IMR-90 (cell line): ENCODE measurements at regions not wholly inside any gene's neighbourhood (a gene's known extent, or its start where the extent isn't known, plus 50 kb on each side); places are given as distances from the start of the nearest gene placed in this dataset.

Experiments used
- ATAC-seq: fragments of 200-7000 bp; cut with Tn5 transposase; 2 replicates; pipeline ENCODE4 v1.9.1; 2020; ENCODE audit warnings: low read depth, mild to moderate bottlenecking, moderate library complexity
- BruUV-seq: library from RNA; stranded (reverse); fragments of 400-500 nt; replicated peaks from 2 replicates; lab custom pipeline; 2021; lab: Mats Ljungman, UMichigan
- CTCF ChIA-PET: fragments of 300-600 bp; formaldehyde crosslinking; extraction: SDS; loops from one replicate; lab custom pipeline; 2021; ENCODE audit warnings: antibody characterized with exemption; lab: Yijun Ruan, JAX
- POLR2A ChIA-PET: fragments of 300-600 bp; sonication (Branson Sonifier 250); formaldehyde crosslinking; loops from one replicate; lab custom pipeline; 2022; ENCODE audit warnings: antibody characterized with exemption; ENCODE audit not compliant: unreplicated experiment; lab: Charles Lee
- DNase-seq: peaks from one replicate; pipeline ENCODE4 v3.0.0; 2013
- H2AFZ ChIP-seq: replicated peaks from 2 replicates; pipeline ENCODE3; 2013; ENCODE audit warnings: low read length, mild to moderate bottlenecking; ENCODE audit not compliant: poor library complexity
- H2AK5ac ChIP-seq: 2 replicates; pipeline ENCODE4 v1.6.1; 2013; ENCODE audit warnings: low read depth, low read length, inconsistent platforms
- H2AK9ac ChIP-seq: replicated peaks from 2 replicates; pipeline ENCODE3; 2013; ENCODE audit warnings: mild to moderate bottlenecking, low read depth, low read length, moderate library complexity; ENCODE audit not compliant: poor library complexity
- H2BK120ac ChIP-seq: 2 replicates; pipeline ENCODE4 v1.6.1; 2013; ENCODE audit warnings: low read depth, low read length, inconsistent platforms
- H2BK15ac ChIP-seq: 3 replicates; pipeline ENCODE4 v1.6.1; 2013; ENCODE audit warnings: low read depth, low read length, inconsistent platforms
- H2BK20ac ChIP-seq: 2 replicates; pipeline ENCODE4 v1.6.1; 2013; ENCODE audit warnings: low read depth, mild to moderate bottlenecking, inconsistent platforms, low read length, moderate library complexity
- H2BK5ac ChIP-seq: 2 replicates; pipeline ENCODE4 v1.6.1; 2013; ENCODE audit warnings: mild to moderate bottlenecking, low read depth, low read length, inconsistent platforms; ENCODE audit not compliant: poor library complexity, severe bottlenecking
- H3K14ac ChIP-seq: replicated peaks from 2 replicates; pipeline ENCODE4 v1.6.1; 2013; ENCODE audit warnings: low read depth, low read length, inconsistent platforms
- H3K18ac ChIP-seq: 2 replicates; pipeline ENCODE4 v1.6.1; 2013; ENCODE audit warnings: low read depth, low read length, control low read depth
- H3K23ac ChIP-seq: 2 replicates; pipeline ENCODE4 v1.6.1; 2013; ENCODE audit warnings: low read depth, low read length, inconsistent platforms
- H3K27ac ChIP-seq: 2 replicates; pipeline ENCODE4 v1.5.1; 2013; ENCODE audit warnings: mild to moderate bottlenecking, control low read depth, low read length; ENCODE audit not compliant: insufficient read depth
- H3K27me3 ChIP-seq: 2 replicates; pipeline ENCODE4 v1.6.1; 2013; ENCODE audit warnings: low read length; ENCODE audit not compliant: control insufficient read depth, insufficient read depth
- H3K36me3 ChIP-seq: 2 replicates; pipeline ENCODE4 v1.6.1; 2013; ENCODE audit warnings: low read length, mixed read lengths; ENCODE audit not compliant: control insufficient read depth, insufficient read depth
- H3K4ac ChIP-seq: 2 replicates; pipeline ENCODE4 v1.6.1; 2013; ENCODE audit warnings: low read depth, low read length, inconsistent platforms
- H3K4me1 ChIP-seq: 2 replicates; pipeline ENCODE4 v1.6.1; 2013; ENCODE audit warnings: low read length, mixed read lengths; ENCODE audit not compliant: control insufficient read depth, insufficient read depth
- H3K4me2 ChIP-seq: 2 replicates; pipeline ENCODE4 v1.6.1; 2013; ENCODE audit warnings: low read depth, mild to moderate bottlenecking, control low read depth, low read length, moderate library complexity
- H3K4me3 ChIP-seq: 2 replicates; pipeline ENCODE4 v1.5.1; 2013; ENCODE audit warnings: low read depth, mild to moderate bottlenecking, control low read depth, low read length, moderate library complexity; ENCODE audit not compliant: insufficient read depth
- H3K56ac ChIP-seq: 2 replicates; pipeline ENCODE4 v1.6.1; 2013; ENCODE audit warnings: low read length, inconsistent platforms; ENCODE audit not compliant: insufficient read depth; ENCODE audit errors: extremely low read depth
- H3K79me1 ChIP-seq, 2 experiments: 2 replicates each; pipeline ENCODE4 v1.6.1; 2013; ENCODE audit warnings: low read length in 2 of 2, inconsistent platforms in 1 of 2, low read depth in 1 of 2
- H3K9ac ChIP-seq: 2 replicates; pipeline ENCODE4 v1.6.1; 2013; ENCODE audit warnings: low read depth, low read length, control low read depth
- H3K9me1 ChIP-seq: 2 replicates; pipeline ENCODE4 v1.6.1; 2013; ENCODE audit warnings: low read length, inconsistent platforms; ENCODE audit not compliant: insufficient read depth
- H3K9me3 ChIP-seq: 2 replicates; pipeline ENCODE4 v1.6.1; 2013; ENCODE audit warnings: low read length; ENCODE audit not compliant: control insufficient read depth, insufficient read depth
- H4K20me1 ChIP-seq: 2 replicates; pipeline ENCODE4 v1.6.1; 2013; ENCODE audit warnings: low read length, inconsistent platforms; ENCODE audit not compliant: insufficient read depth
- H4K5ac ChIP-seq: 2 replicates; pipeline ENCODE4 v1.6.1; 2013; ENCODE audit warnings: mild to moderate bottlenecking, low read depth, low read length, control low read depth
- H4K8ac ChIP-seq, 2 experiments: 2 replicates each; pipeline ENCODE4 v1.6.1; 2013; ENCODE audit warnings: low read depth in 2 of 2, low read length in 2 of 2, control low read depth in 1 of 2, inconsistent platforms in 1 of 2
- H4K91ac ChIP-seq: 2 replicates; pipeline ENCODE4 v1.6.1; 2013; ENCODE audit warnings: low read depth, low read length, inconsistent platforms; ENCODE audit not compliant: insufficient read depth
- BHLHE40 ChIP-seq: fragments of 150-350 bp; IDR thresholded peaks from 2 replicates; pipeline ENCODE4 v1.6.1; 2016; ENCODE audit warnings: mild to moderate bottlenecking, low read depth, low read length
- CEBPB ChIP-seq: IDR thresholded peaks from 2 replicates; pipeline ENCODE4 v1.6.1; 2012; ENCODE audit warnings: low read depth, low read length, improper control_type of control experiment
- CHD1 ChIP-seq: IDR thresholded peaks from 2 replicates; pipeline ENCODE4 v1.6.1; 2012; ENCODE audit warnings: low read depth, low read length, improper control_type of control experiment
- CTCF ChIP-seq: conservative IDR thresholded peaks from 2 replicates; pipeline ENCODE4 v1.5.1; 2012; ENCODE audit warnings: mild to moderate bottlenecking, low read depth, low read length, improper control_type of control experiment
- FOS ChIP-seq: fragments of 150-350 bp; IDR thresholded peaks from 2 replicates; pipeline ENCODE4 v1.6.1; 2016; ENCODE audit warnings: low read depth, low read length
- MAFK ChIP-seq: IDR thresholded peaks from 2 replicates; pipeline ENCODE4 v1.6.1; 2012; ENCODE audit warnings: low read depth, low read length, improper control_type of control experiment
- MAZ ChIP-seq: IDR thresholded peaks from 2 replicates; pipeline ENCODE4 v1.6.1; 2012; ENCODE audit warnings: low read depth, mild to moderate bottlenecking, low read length, improper control_type of control experiment, moderate library complexity, borderline replicate concordance
- MXI1 ChIP-seq: IDR thresholded peaks from 2 replicates; pipeline ENCODE4 v1.6.1; 2012; ENCODE audit warnings: low read depth, mild to moderate bottlenecking, low read length, moderate library complexity, borderline replicate concordance
- NFE2L2 ChIP-seq: fragments of 150-350 bp; IDR thresholded peaks from 2 replicates; pipeline ENCODE4 v1.6.1; 2016; ENCODE audit warnings: low read depth, mild to moderate bottlenecking, low read length
- RAD21 ChIP-seq: IDR thresholded peaks from 2 replicates; pipeline ENCODE4 v1.6.1; 2012; ENCODE audit warnings: low read length, improper control_type of control experiment
- RCOR1 ChIP-seq: IDR thresholded peaks from 2 replicates; pipeline ENCODE4 v1.6.1; 2012; ENCODE audit warnings: mild to moderate bottlenecking, low read length, improper control_type of control experiment; ENCODE audit not compliant: insufficient replicate concordance
- RFX5 ChIP-seq: IDR thresholded peaks from 2 replicates; pipeline ENCODE4 v1.8.0; 2012; ENCODE audit warnings: low read depth, mild to moderate bottlenecking, low read length, moderate library complexity
- WGBS, 2 experiments: methylation state at CpG; one replicate each; pipeline versions ENCODE4 v1.1.5 to v1.1.7; 2013; ENCODE audit warnings: missing lambda C conversion rate in 2 of 2; ENCODE audit not compliant: insufficient read length in 1 of 2; ENCODE audit errors: extremely low coverage in 2 of 2; 5-methylcytosine and 5-hydroxymethylcytosine counted together
- dilution Hi-C: fragments of 300-500 bp; cut with HindIII; formaldehyde crosslinking; loops from one replicate; pipeline ENCODE4 v1.14.3; 2018; ENCODE audit warnings: low sequenced_read_pairs; ENCODE audit not compliant: unreplicated experiment
- in situ Hi-C: fragments of 300-500 bp; cut with MboI; formaldehyde crosslinking; loops from 3 replicates; pipeline ENCODE4 v1.14.3; 2019; ENCODE audit warnings: low sequenced_read_pairs, inconsistent platforms, mixed read lengths
- intact Hi-C: fragments of 100-400 bp; cut with micrococcal nuclease; formaldehyde crosslinking; loops from 2 replicates; pipeline ENCODE4 v1.10.0; 2022

GRCh38 chr5:13244151-13244550 lies 700.3 kb downstream of the DNAH5 start:
- Histone ChIP-seq H3K56ac (no peak overlapping the region), H2AFZ (no peak overlapping the region), H2BK120ac (no peak overlapping the region), H3K4me3 (no peak overlapping the region), H3K23ac (no peak overlapping the region), H3K4me2 (no peak overlapping the region), H4K5ac (no peak overlapping the region), H3K9me3 (peaks cover 4% of the 10 kb centered on the region; the same call in 1 of the 2 replicates), H2BK15ac (no peak overlapping the region), H3K27me3 (no peaks in the 10 kb centered on the region), H3K79me1 (no peaks in the 10 kb centered on the region), H3K14ac (no peak overlapping the region), H2AK5ac (no peak overlapping the region), H3K9ac (no peak overlapping the region), H3K9me1 (no peaks in the 10 kb centered on the region), H3K4ac (no peak overlapping the region), H3K18ac (no peak overlapping the region), H2BK20ac (no peak overlapping the region), H4K8ac (no peak overlapping the region), H3K36me3 (no peaks in the 10 kb centered on the region), H3K27ac (no peak overlapping the region), H2BK5ac (no peak overlapping the region), H2AK9ac (no peak overlapping the region), H4K91ac (no peak overlapping the region), H4K20me1 (no peaks in the 10 kb centered on the region), H3K4me1 (no peaks in the 10 kb centered on the region)
- POLR2A ChIA-PET: no interaction called here
- CTCF ChIA-PET: interaction anchor here (0.6 kb wide), 1 partner anchor 319 kb away, joined by 3 read pairs; no protein-coding TSS in a partner anchor
- no peak for TF ChIP-seq CTCF
- TF ChIP-seq BHLHE40: no peak
- TF ChIP-seq MAZ: no peak
- no peak for TF ChIP-seq MAFK
- TF ChIP-seq CHD1: no peak
- no peak for TF ChIP-seq NFE2L2
- TF ChIP-seq RCOR1: no peak
- TF ChIP-seq RAD21: no peak
- no peak for TF ChIP-seq CEBPB
- no peak for TF ChIP-seq FOS
- no peak for TF ChIP-seq MXI1
- TF ChIP-seq RFX5: no peak
- DNase-seq: no peak
- ATAC-seq: no peak
- no TSS peak for BruUV-seq
- intact Hi-C loops: no loop called here
- in situ Hi-C loops: no loop called here
- dilution Hi-C loops: no loop called here
- 86% methylated on average over 11 of the region's 20 CpGs; no CpG with 5 or more reads in 1 of the 2 experiments for WGBS, 2 experiments
